ENCODE measurements at regions not wholly inside any gene's neighbourhood (a gene's known extent, or its start where the extent isn't known, plus 50 kb on each side); places are given as distances from the start of the nearest gene placed in this dataset.
A peak's percentile ranks its signal among the peaks of the same experiment; 100 is the strongest.

- no peaks in the 10 kb centered on the region for H3K36me3 ChIP-seq (ENCODE audit: control insufficient read depth, insufficient read depth, low read length)
- no peak for TF ChIP-seq CTCF (IDR thresholded peaks at IDR 0.05; ENCODE audit: insufficient read depth, low read length, poor library complexity, severe bottlenecking)
These were observed 1202.3 kb downstream of the NCAM2 start for GRCh38 chr21:22200378-22201092.

GRCh38 chr21:22201126-22201525 is 1202.9 kb downstream of the NCAM2 start:
- H3K4me3 ChIP-seq (replicated peaks; ENCODE audit: low read depth, low read length) = no peak overlapping the region
- no peak for DNase-seq (ENCODE audit: extremely low read depth, insufficient read length)
- H3K27me3 ChIP-seq (replicated peaks; ENCODE audit: control insufficient read depth, insufficient read depth, low read length) = no peaks in the 10 kb centered on the region
- no peak for TF ChIP-seq CTCF (IDR thresholded peaks at IDR 0.05; ENCODE audit: insufficient read depth, low read length, poor library complexity, severe bottlenecking)
- H3K36me3 ChIP-seq (ENCODE audit: control insufficient read depth, insufficient read depth, low read length) = no peaks in the 10 kb centered on the region

More at GRCh38 chr21:22200378-22201092, 1202.3 kb downstream of the NCAM2 start:
- no peak overlapping the region for H3K4me3 ChIP-seq (replicated peaks; ENCODE audit: low read depth, low read length)
- DNase-seq (ENCODE audit: extremely low read depth, insufficient read length) = no peak
- no peaks in the 10 kb centered on the region for H3K27me3 ChIP-seq (replicated peaks; ENCODE audit: control insufficient read depth, insufficient read depth, low read length)

GRCh38 chr21:22201669-22202068 is 1203.5 kb downstream of the NCAM2 start:
- Histone ChIP-seq H3K4me3 (replicated peaks; ENCODE audit: low read depth, low read length) (no peak overlapping the region), H3K27me3 (replicated peaks; ENCODE audit: control insufficient read depth, insufficient read depth, low read length) (no peaks in the 10 kb centered on the region), H3K36me3 (ENCODE audit: control insufficient read depth, insufficient read depth, low read length) (no peaks in the 10 kb centered on the region)
- TF ChIP-seq CTCF (IDR thresholded peaks at IDR 0.05; ENCODE audit: insufficient read depth, low read length, poor library complexity, severe bottlenecking) = no peak
- DNase-seq (ENCODE audit: extremely low read depth, insufficient read length) = no peak

GRCh38 chr21:22209304-22209700 is 1211.1 kb downstream of the NCAM2 start:
- H3K4me3 ChIP-seq (replicated peaks; ENCODE audit: low read depth, low read length) = no peak overlapping the region
- no peaks in the 10 kb centered on the region for H3K36me3 ChIP-seq (ENCODE audit: control insufficient read depth, insufficient read depth, low read length)
- DNase-seq (ENCODE audit: extremely low read depth, insufficient read length) = no peak
- H3K27me3 ChIP-seq (replicated peaks; ENCODE audit: control insufficient read depth, insufficient read depth, low read length) = no peaks in the 10 kb centered on the region
- TF ChIP-seq CTCF (IDR thresholded peaks at IDR 0.05; ENCODE audit: insufficient read depth, low read length, poor library complexity, severe bottlenecking) = no peak

- Histone ChIP-seq H3K4me3 (replicated peaks; ENCODE audit: low read depth, low read length) (no peak overlapping the region), H3K36me3 (ENCODE audit: control insufficient read depth, insufficient read depth, low read length) (no peaks in the 10 kb centered on the region), H3K27me3 (replicated peaks; ENCODE audit: control insufficient read depth, insufficient read depth, low read length) (no peaks in the 10 kb centered on the region)
- TF ChIP-seq CTCF (IDR thresholded peaks at IDR 0.05; ENCODE audit: insufficient read depth, low read length, poor library complexity, severe bottlenecking) = no peak
- DNase-seq (ENCODE audit: extremely low read depth, insufficient read length) = no peak
These were observed 1213.7 kb downstream of the NCAM2 start for GRCh38 chr21:22211943-22212342.

- peak; percentile 9 for DNase-seq (ENCODE audit: extremely low read depth, insufficient read length)
- no peaks in the 10 kb centered on the region for H3K27me3 ChIP-seq (replicated peaks; ENCODE audit: control insufficient read depth, insufficient read depth, low read length)
- TF ChIP-seq CTCF (IDR thresholded peaks at IDR 0.05; ENCODE audit: insufficient read depth, low read length, poor library complexity, severe bottlenecking) = no peak
- no peaks in the 10 kb centered on the region for H3K36me3 ChIP-seq (ENCODE audit: control insufficient read depth, insufficient read depth, low read length)
- H3K4me3 ChIP-seq (replicated peaks; ENCODE audit: low read depth, low read length) = no peak overlapping the region
These were observed 1225.2 kb downstream of the NCAM2 start for GRCh38 chr21:22223385-22223784.
